GM21619 (cell line): ENCODE measurements at regions not wholly inside any gene's neighbourhood (a gene's known extent, or its start where the extent isn't known, plus 50 kb on each side); places are given as distances from the start of the nearest gene placed in this dataset.

Source experiments
- ATAC-seq: cut with Tn5 transposase; IDR thresholded peaks from one replicate; pipeline ENCODE4 v1.9.1; 2021; ENCODE audit not compliant: unreplicated experiment

- no peak for ATAC-seq
Measured at GRCh38 chr10:125348536-125348935, 188.2 kb upstream of the CTBP2 start.

GRCh38 chr10:125344573-125345171 lies 184.3 kb upstream of the CTBP2 start:
- ATAC-seq = peak; percentile 97

DNA sequence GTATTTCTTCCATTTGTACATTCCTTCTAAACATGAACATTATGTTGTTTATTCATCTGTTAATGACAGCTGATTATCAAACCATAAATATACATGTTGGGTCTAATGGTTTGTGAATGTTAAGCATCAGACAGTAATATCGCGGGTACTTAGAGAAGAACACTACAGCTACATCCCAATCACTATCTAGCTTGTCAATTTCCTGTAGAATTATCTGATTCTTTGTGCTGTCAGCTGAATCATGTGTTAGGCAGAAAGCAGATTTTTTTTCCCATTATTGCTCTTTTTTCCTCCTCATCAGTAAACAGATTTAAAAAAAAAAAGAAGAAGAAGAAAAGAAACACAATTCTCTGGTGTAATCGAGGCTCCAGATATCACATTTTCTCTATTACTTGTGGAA lies 183.6 kb upstream of the CTBP2 start:
- ATAC-seq = no peak

GRCh38 chr10:125343118-125343925 lies 183.0 kb upstream of the CTBP2 start:
- no peak for ATAC-seq

DNA sequence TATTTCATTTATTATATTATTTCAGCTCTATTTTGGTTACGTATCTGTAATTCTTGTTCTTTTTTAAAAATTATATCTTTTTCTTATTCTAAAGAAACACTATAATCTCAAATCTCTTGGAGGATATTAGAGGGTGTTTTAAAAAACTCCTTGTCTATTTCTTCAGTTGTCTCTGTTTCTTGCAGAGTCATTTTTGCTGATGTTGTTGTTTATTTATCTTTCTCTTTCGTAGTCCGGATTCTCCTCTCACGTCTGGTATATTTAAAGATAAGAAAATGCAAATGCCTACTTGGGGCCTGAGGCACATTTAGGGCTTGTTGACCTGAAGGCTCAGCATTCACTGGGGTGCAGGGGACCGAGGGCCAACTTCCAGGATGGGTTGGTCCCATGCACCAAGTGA lies 181.2 kb upstream of the CTBP2 start:
- ATAC-seq = no peak

GRCh38 chr10:125340903-125341302 lies 180.5 kb upstream of the CTBP2 start:
- no peak for ATAC-seq

DNA sequence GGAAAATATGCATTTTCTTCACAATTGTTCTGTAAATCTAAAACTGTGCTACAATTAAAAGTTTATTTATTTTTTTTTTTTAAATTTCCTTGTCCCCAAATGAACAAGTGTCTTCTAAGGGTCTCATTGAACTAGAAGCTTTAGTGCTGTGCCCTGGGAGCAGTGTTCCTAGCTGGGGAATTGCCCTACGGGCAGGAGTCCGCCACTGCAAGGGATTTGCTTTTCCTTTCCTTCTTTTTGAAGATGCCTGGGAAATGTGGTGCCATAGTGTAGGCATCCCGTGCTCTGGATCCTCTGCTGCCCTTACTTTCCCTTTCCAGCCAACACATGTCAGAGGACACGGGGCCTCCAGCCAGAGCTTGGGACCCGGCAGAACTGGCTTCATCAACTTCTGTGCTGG lies 177.1 kb upstream of the CTBP2 start:
- ATAC-seq = no peak

GRCh38 chr10:125334545-125334944 lies 174.2 kb upstream of the CTBP2 start:
- ATAC-seq = no peak

DNA sequence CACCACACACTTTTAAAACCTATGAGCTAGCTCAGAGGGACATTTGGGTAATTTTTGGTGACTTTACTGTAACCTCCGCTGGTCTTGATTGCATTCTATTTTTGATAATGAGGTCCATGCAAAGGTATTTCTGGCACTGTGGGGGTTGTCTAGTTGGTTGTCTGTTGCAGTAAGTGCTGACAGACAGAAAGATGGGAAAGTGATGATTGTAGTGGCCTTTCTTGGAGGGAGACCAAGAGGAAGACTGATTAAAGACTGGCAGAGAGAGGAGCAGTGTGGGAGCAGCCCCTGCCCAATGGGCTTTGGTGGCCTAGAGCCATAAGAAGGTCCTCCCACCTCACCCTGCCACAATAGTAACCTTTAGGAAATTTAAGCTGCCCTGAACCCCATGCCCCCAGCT lies 173.4 kb upstream of the CTBP2 start:
- no peak for ATAC-seq

- ATAC-seq = no peak
Measured at GRCh38 chr10:125333209-125333591, 172.8 kb upstream of the CTBP2 start.

- no peak for ATAC-seq
Measured at GRCh38 chr10:125332548-125333208, 172.3 kb upstream of the CTBP2 start.

- no peak for ATAC-seq
Measured at GRCh38 chr10:125331056-125331455, 170.7 kb upstream of the CTBP2 start.

- no peak for ATAC-seq
Measured at GRCh38 chr10:125329056-125329455, 168.7 kb upstream of the CTBP2 start.

DNA sequence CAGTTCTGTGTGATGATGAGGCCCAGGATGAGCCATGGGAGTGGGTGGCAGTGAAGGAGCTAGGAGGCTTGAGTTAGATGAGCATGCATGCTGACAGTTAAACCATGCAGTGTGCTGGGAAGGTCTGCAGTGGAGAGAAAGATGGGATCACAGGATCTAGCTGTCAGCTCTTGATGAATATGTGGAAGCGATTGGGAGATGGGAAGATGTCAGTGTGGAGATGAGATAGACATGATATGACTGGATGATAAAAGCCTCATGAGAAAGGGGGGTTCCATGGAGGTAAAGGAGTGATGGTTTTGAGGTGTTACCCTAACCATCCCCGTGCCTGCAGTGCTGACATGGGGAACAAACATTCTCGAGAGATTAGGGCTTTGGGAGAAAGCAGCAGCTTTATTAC lies 165.0 kb upstream of the CTBP2 start:
- ATAC-seq = no peak

- ATAC-seq = no peak
Measured at GRCh38 chr10:125316436-125316835, 156.1 kb upstream of the CTBP2 start.

- ATAC-seq = no peak
Measured at GRCh38 chr10:125300937-125301336, 140.6 kb upstream of the CTBP2 start.

DNA sequence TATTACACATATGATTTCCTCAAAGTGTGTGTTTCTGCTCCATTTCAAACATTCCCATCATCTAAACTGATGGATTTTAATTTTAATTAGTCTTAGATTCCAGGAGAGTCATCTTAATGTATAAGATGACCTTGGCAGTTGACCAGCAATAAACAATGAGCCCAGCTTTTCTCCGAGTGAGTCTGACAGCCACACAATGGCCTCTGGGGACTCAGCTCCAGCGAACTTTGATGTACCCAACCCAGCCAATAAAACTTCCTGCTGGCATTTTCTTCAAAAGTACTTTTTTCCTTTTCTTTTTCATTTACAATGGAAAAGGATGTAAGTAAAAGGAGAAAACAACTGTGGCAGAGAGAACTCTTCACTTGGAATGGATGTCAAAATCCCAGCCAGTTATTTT lies 139.1 kb upstream of the CTBP2 start:
- ATAC-seq = no peak

GRCh38 chr10:125296598-125296997 lies 136.2 kb upstream of the CTBP2 start:
- ATAC-seq = no peak

GRCh38 chr10:125294109-125294508 lies 133.7 kb upstream of the CTBP2 start:
- no peak for ATAC-seq

DNA sequence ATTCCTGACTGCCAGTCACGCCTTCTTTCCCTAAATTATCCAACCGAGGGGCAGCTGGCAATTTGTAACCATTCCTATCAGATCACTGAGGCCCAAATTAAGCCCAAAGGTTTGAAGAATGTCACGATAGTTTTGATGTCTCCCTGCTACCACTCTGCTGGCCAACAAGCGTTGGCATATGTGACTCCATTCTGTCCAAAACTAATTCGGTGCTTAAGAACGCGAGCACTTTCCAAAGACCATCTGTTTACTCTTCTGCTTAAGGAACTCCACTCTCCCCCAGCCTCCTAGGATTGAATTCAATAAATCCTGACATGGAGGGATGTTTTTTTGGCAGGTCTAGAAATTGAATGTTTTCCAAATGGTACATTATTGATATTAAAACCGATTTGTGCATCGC lies 131.5 kb upstream of the CTBP2 start:
- no peak for ATAC-seq

DNA sequence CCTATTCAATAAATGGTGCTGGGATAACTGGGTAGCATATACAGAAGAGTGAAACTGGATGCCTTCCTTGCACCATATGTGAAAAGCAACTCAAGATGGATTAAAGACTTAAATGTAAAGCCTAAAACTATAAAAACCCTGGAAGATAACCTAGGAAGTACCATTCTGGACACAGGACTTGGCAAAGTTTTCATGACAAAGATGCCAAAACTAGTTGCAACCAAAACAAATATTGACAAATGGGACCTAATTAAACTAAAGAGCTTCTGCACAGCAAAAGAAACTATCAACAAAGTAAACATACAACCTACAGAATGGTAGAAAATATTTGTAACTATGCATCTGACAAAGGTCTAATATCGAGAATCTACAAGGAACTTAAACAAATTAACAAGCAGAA lies 129.1 kb upstream of the CTBP2 start:
- no peak for ATAC-seq

- ATAC-seq = no peak
Measured at GRCh38 chr10:125284875-125285597, 124.7 kb upstream of the CTBP2 start.
